ENCODE measurements at regions not wholly inside any gene's neighbourhood (a gene's known extent, or its start where the extent isn't known, plus 50 kb on each side); places are given as distances from the start of the nearest gene placed in this dataset.

DNA sequence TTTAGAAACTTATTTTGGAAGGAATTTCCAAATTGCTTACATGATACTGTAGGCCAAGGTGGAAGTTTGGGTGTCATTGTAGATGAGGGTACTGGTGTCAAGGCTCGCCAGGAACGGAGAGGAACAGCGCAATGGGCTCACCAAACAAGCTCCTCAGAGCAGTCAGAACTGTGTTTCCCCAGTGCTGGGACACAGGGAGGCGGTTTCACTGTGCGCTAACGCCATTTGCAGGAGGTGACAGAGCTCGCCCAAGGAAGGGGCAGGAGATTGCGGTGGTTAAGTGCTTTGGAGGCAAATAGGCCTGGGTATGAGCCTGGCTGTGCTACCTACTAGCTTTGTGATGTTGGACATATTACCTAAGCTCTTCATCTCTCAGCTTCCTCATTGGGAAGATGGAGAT, 57.3 kb downstream of the HHEX start:
- DNase-seq (ENCODE audit: low read depth in 4 of 4, low spot score in 2 of 4), result no peak

DNA sequence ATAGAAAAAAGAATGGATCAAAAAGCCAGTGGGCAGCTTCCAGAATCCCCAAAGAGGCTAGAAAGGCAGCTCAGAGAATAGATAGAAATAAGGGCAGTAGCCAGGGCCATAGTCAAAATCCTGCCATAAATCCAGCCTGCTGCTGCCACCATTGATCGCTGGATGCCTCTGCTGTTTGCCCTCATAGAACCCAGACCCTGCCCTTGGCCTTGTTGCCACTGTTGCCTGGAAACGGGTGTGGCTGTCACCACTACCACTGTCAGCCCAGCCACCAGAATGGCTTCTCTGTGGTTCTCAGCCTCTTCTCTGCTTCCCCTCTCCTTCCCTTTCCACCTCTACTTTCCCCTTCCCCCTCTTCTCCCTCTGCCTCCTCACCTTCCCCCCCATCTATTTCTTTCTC, 57.8 kb downstream of the HHEX start:
- no peak for DNase-seq (ENCODE audit: low read depth in 4 of 4, low spot score in 2 of 4)

DNA sequence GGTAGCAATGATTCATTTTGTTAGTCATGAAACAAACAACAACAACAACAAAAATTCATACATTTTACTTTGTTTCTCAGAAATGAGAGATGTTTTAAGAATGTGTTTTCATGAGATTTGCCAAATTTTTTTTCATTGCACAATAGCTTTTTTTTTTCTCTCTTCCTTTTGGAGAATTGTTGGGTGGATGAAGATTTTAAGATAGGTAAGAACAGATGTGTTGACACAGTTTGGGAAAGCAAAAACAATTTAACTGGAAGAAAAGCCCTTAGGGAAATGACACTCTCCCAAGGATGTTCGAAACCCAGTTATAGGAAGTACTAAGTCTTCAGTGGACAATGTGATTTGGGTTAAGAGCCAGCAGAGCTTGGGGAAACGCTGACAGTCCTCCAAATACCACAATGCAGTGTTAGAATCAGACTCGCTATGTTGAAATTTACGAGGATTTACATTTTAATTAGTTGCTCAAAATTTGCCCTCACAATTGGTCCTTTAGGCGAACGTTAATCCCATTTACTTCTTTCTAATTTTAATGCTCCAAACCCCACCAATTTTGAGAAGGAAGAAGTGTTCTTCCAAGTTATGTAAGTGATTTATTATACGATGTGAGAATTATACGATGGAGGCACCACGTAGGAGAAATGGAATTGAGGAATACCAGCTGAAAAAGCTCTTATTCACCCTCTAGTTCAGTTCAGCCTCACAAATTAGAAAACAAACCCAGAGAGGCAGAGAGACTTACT, 61.2 kb downstream of the HHEX start:
- DNase-seq (ENCODE audit: low read depth in 4 of 4, low spot score in 2 of 4), result no peak

- no peak for DNase-seq (ENCODE audit: low read depth in 4 of 4, low spot score in 2 of 4)
Observed at GRCh38 chr10:92751534-92751811, 61.7 kb downstream of the HHEX start.

DNA sequence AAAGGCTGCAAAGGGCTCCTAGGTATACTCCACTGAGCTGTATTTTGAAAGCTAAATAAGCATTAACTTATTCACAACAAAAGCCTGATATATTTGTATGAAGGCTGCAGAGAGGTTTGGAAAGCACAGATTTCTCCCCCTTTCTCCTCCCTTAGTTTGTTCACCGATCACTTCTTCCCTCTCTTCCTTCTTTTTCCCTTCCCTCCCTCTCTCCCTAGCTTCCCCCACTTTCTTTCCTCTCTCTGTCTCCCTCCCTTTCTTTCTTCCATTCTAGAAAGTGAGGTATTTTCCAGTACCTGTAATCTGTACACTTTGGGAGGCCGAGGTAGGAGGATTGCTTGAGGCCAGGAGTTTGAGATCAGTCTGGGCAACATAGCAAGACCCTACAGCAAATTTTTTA, 62.1 kb downstream of the HHEX start:
- DNase-seq (ENCODE audit: low read depth in 4 of 4, low spot score in 2 of 4), result no peak

- DNase-seq (ENCODE audit: low read depth in 4 of 4, low spot score in 2 of 4), result no peak
Observed at GRCh38 chr10:92753865-92754264, 64.1 kb downstream of the HHEX start.

DNA sequence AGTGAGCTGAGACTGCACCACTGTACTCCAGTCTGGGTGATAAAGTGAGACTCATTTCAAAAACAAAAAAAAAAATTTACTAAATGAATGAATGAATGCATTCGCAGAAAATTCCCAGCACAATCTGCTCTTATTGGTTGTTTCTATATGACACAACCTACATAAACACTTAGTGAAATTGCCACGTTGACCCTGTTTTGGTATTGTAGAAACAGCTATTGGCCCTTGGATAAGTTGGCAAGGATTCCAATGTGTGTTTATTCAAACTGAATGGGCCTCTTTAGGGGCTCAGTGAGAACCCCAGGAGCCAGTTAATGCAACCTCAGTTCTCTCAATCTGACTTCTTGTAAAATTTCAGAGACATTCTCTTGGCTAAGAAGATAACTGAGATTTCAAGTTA, 66.0 kb downstream of the HHEX start:
- DNase-seq (ENCODE audit: low read depth in 4 of 4, low spot score in 2 of 4), result no peak

DNA sequence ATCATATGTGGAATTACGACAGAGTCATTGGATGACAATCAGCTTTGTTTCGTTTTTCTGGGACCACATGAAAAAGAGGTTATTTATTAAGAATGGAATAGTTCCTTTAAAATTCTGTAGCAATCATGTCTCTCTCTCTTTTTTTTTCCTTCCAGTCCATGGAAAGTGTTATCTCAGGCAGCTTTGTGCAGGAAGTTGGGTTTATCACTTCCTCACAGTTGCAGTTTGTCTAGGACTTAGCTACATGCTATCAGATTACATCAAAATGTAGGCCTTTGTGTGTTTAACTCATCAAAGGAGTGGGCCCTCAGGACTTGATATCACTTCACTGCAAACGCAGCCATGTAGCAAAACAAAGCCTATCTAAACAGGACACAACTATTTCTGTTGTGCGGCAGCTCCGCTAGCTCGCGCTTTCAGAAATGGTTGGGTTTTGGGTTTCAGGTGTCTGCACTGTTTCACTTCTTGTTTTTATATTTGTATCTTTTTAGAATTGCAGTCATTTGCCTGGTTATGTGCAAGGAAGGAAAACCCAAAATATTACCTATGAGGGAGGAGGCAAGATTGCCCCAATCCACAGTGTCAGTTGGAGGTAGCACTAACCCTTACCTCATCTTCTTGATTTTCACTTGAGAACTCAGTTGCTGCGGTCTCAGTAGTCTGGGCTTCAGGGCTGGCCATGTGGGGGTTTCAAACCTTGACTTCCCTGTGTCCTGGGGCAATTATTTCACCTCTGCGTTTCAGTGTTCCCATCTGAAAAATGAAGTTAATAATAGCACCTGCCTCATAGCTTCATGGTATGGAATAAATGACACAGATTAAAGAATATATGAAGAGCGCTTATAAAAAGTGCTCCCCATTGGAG, 66.7 kb downstream of the HHEX start:
- peak in 1 of 4 donors; percentile 7 for DNase-seq (ENCODE audit: low read depth in 4 of 4, low spot score in 2 of 4)

DNA sequence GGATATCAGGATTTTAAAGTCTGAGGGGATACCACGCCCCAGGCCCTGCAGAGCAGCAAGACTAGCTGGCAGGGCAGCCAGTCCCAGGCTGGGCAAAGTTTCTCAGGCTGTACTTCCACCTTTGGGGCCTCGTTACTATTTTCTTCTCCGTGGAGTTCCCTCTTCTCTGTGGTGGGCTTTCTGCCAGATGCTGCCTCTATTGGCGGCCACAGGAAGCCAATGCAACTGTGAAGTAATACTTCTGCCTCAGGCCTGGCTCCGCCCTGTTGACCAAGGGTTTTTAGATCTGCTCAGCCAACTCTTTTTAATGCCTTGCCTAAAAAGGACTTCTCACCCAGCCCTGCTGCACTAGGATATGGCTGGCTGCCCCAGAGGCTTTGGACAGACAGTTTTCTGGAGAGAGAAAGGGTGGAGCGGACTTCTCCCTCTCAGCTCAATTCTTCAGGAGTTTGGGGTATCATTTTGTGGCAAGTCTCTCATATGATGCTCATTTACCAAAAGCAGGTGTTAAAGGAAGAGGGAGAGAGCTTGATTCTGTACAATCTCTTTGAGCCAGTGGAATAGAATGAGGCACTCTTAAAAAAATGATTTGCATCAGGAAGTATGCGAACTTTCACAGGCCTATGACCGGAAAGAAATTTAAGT, 67.4 kb downstream of the HHEX start:
- peak in 3 of 4 donors; percentile 19 to 50 (median 26) for DNase-seq (ENCODE audit: low read depth in 4 of 4, low spot score in 2 of 4)

GRCh38 chr10:92757711-92758104, 68.0 kb downstream of the HHEX start:
- no peak for DNase-seq (ENCODE audit: low read depth in 4 of 4, low spot score in 2 of 4)

GRCh38 chr10:92758594-92758993, 68.8 kb downstream of the HHEX start:
- DNase-seq (ENCODE audit: low read depth in 4 of 4, low spot score in 2 of 4), result no peak

- DNase-seq (ENCODE audit: low read depth in 4 of 4, low spot score in 2 of 4), result no peak
Observed at GRCh38 chr10:92760609-92761008, 70.9 kb downstream of the HHEX start.

DNA sequence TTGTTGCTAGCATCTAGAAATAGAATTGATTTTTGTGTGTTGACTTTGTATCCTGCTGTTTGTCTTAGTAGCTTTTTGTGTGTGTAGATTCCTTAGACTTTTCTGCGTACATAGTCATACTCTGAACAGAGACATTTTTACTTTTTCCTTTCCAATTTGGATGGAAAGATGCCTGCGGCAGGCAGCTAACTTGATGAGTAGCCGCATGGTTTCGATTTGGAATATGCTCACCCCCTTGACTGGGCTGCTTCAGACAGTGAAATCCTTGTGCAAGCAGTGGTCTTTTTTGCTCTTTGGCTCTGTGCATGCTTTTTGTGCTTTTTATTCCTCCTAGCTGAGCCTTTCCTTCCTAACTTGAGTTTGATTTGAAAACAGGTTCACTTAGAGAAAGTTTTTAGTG, 71.8 kb downstream of the HHEX start:
- DNase-seq (ENCODE audit: low read depth in 4 of 4, low spot score in 2 of 4), result no peak

DNA sequence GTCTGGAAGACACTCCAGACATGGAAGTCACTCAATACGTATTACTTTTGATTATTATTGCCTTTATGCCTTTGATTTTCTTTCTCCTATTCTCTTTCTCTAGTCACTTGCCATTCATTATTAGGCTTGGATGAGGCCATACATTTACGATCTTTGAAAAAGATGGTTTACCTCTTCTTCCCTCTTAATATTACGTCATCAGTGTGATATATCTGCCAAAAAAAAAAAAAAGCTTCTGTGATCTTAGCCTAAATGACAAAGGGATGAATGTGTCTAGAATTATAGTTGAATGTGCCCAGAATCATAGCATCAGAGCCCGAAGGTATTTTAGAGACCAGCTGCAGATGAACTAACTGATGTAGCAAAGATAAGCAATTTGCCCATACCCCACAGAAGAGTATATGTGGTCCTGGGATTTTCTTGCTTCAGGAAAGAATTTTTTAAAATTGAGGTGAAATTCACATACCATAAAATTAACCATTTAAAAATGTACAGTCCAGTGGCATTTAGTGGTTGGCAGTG, 73.9 kb downstream of the HHEX start:
- DNase-seq (ENCODE audit: low read depth in 4 of 4, low spot score in 2 of 4), result no peak

DNA sequence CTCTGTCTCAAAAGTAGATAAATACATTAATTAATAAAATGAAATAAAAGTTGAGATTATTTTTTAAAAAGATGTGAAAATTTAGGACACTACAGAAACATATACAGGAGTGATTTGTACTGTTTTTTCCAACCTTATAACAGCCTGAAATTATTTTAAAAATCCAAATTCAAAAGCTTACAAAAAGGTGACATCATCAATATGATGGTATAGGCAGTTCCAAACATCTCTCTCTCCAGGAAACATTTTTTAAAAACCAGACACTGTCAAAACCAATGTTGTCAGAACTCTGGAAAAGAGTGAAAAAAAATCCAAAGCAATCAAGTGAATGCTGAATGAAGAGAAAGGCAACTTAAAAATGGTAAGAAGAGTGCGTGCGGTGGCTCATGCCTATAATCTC, 76.7 kb downstream of the HHEX start:
- no peak for DNase-seq (ENCODE audit: low read depth in 4 of 4, low spot score in 2 of 4)

DNA sequence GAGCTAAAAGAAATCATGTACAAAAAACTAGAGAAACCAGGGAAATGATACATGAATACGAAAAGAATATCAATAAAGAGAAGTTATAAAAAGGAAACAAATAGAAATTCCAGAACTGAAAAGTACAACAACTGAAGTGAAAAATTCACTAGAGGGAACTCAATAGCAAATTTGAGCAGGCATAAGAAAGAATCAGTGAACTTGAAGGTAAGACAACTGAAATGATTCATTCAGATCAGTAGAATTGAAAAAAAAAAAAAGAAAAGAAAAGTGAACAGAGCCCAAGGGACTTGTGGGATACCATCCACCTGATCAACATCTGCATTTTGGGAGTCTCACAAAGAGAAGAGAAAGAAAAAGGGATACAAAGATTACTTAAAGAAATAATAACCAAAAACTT, 78.3 kb downstream of the HHEX start:
- DNase-seq (ENCODE audit: low read depth in 4 of 4, low spot score in 2 of 4), result no peak

DNA sequence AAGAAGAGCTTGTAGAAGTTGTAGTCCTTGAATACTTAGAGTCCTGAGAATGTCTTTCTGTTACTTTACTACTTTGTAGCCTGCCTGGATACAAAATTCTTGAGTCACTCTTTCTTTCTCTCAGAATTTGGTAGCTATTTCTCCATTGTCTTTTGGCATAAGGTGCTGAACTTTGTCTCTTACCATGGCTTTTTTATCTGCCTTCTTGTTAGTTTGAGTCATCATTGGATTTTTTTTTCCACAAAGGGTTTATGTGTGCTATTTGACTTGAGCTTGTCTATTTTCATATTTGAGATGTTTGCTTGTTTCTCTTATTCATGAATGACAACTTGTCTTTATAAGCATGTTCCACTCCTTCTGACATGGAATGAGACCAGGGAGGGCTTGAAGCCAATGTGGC, 74.5 kb upstream of the EXOC6 start:
- DNase-seq (ENCODE audit: low read depth in 4 of 4, low spot score in 2 of 4), result no peak

DNA sequence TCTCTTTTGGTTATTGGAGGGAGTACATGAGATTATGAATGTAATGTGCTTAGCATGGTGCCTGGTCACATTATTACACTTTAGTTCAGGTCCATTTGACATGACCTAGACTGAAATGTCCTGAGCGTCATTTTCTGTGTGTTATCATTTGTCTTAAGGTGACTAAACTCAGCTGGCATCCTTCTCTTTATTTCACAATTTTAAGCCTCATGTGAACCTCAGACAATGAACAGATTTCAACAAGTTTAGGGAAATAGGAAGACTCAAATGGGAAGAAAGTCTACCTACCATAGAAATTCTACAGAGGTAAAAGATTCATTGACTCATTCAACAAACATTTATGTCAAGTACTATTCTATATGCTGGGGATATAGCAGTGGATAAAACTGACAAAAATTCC, 70.2 kb upstream of the EXOC6 start:
- no peak for DNase-seq (ENCODE audit: low read depth in 4 of 4, low spot score in 2 of 4)

DNA sequence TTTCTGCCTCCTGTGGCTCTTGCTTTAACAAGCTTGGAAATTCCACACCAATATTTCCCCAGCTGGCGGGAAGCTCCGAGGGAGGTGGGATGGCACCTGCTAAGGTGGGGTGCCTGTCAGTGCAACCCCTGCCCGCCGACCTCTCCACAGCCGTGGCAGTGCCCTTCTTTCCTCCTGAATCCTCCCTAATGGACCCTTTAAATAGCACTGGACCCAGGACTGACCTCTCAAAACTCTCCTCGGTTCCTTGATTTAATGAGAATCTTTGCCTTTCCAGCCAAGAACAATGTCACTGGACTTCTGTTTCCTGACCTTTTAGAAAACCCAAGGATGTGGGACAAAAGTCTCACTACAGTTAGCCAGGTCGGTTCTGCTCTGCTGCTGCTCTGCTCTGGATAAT, 63.2 kb upstream of the EXOC6 start:
- DNase-seq (ENCODE audit: low read depth in 4 of 4, low spot score in 2 of 4), result no peak

DNA sequence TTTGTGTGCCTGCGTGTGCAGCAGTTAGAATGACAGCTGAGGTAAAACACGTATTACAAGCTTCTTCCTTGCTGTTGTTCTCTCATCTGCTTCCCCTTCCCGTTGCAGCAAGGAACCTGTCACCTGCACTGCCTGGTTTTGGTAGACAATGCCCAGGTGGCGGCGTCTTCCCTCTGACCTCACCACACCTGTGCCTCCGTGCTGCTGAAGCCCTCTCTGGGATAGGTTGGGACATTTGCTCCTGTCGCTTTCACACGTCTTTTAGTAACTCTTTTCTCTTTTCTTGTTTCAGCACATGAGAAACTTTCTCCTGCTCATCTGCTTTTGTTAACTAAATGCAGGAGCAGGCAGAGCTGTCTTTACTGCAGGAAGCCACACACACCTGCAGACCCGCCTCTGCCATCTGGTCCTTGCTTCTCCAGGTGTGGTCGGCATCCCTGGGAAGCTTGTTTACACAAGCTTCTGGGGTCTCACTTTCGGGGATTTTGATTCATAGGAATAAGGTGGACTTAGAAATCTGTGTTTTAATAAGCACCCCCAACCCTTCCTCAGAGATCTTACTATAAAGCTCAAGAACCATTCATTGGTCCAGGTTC, 60.7 kb upstream of the EXOC6 start:
- no peak for DNase-seq (ENCODE audit: low read depth in 4 of 4, low spot score in 2 of 4)

- no peak for DNase-seq (ENCODE audit: low read depth in 4 of 4, low spot score in 2 of 4)
Observed at GRCh38 chr10:92789067-92789466, 59.3 kb upstream of the EXOC6 start.

Data from left renal cortex interstitium (tissue), 4 donors.